ENCODE measurements at regions not wholly inside any gene's neighbourhood (a gene's known extent, or its start where the extent isn't known, plus 50 kb on each side); places are given as distances from the start of the nearest gene placed in this dataset.

DNA sequence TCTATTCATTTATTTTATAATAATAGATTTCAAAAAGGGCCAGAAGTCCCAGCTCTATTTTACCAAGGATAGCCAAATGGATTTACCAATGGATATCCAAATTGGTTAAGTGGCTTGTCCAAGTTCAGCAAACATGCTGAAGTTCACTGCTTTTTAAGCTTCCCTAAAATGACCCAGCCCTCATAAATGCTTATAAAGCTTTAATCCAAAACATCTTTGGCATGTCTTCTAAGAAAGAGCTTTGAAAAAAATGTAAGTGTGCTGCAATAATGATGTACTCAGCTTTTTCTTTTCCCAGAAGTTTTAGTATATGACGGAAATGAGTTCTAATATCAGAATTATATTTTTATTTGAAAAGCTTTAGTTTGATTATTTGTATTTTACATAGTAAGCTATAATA, 451.5 kb upstream of the ADAMTS5 start:
- Histone ChIP-seq H3K27ac (ENCODE audit: low read depth, low read length) (no peak overlapping the region), H2BK12ac (ENCODE audit: low read length) (no peak overlapping the region), H2AK5ac (ENCODE audit: low read length) (no peak overlapping the region), H2BK5ac (ENCODE audit: low read depth, low read length, poor library complexity) (no peak overlapping the region), H3K4me1 (ENCODE audit: control insufficient read depth in 1 of 2, insufficient read depth in 2 of 2, low read length in 2 of 2) (peaks cover 0 to 3% of the 10 kb centered on the region in 2 experiments), H3K36me3 (ENCODE audit: control insufficient read depth in 1 of 2, insufficient read depth in 2 of 2, low read length in 2 of 2) (no peaks in the 10 kb centered on the region), H4K8ac (ENCODE audit: low read depth, low read length) (no peak overlapping the region), H4K12ac (ENCODE audit: low read depth, low read length) (no peak overlapping the region), H2AFZ (ENCODE audit: insufficient read depth, low read length, poor library complexity) (no peak overlapping the region), H3K9me3 (ENCODE audit: insufficient read depth, low read depth, low read length) (peaks cover 2% of the 10 kb centered on the region), H3K4ac (ENCODE audit: low read depth, low read length) (no peak overlapping the region), H3K18ac (ENCODE audit: low read length) (no peak overlapping the region), H3K27me3 (ENCODE audit: insufficient read depth, low read length) (no peaks in the 10 kb centered on the region), H3K14ac (ENCODE audit: low read length) (no peak overlapping the region), H4K91ac (ENCODE audit: low read depth, low read length) (no peak overlapping the region), H3K9ac (ENCODE audit: low read length) (no peak overlapping the region), H3K23ac (ENCODE audit: low read length) (no peak overlapping the region), H3K79me2 (ENCODE audit: control insufficient read depth, insufficient read depth, low read length, poor library complexity) (no peaks in the 10 kb centered on the region), H2BK120ac (ENCODE audit: insufficient read depth, low read length, poor library complexity) (no peak overlapping the region), H3K4me2 (ENCODE audit: low read length) (no peak overlapping the region), H3K79me1 (ENCODE audit: low read length) (no peaks in the 10 kb centered on the region), H3K4me3 (ENCODE audit: low read depth, low read length) (no peak overlapping the region)
- peak in 1 of 2 donors; percentile 23 for DNase-seq
- WGBS (ENCODE audit: extremely low coverage, insufficient coverage, insufficient read length), result no CpG with 5 or more reads among the region's 1 CpG

- Histone ChIP-seq H3K27me3 (ENCODE audit: insufficient read depth, low read length) (no peaks in the 10 kb centered on the region), H3K79me1 (ENCODE audit: low read length) (no peaks in the 10 kb centered on the region), H3K18ac (ENCODE audit: low read length) (no peak overlapping the region), H3K36me3 (ENCODE audit: control insufficient read depth in 1 of 2, insufficient read depth in 2 of 2, low read length in 2 of 2) (no peaks in the 10 kb centered on the region), H3K9ac (ENCODE audit: low read length) (no peak overlapping the region), H3K23ac (ENCODE audit: low read length) (no peak overlapping the region), H2BK12ac (ENCODE audit: low read length) (no peak overlapping the region), H3K79me2 (ENCODE audit: control insufficient read depth, insufficient read depth, low read length, poor library complexity) (no peaks in the 10 kb centered on the region), H2AK5ac (ENCODE audit: low read length) (no peak overlapping the region), H3K4me2 (ENCODE audit: low read length) (no peak overlapping the region), H2AFZ (ENCODE audit: insufficient read depth, low read length, poor library complexity) (no peak overlapping the region), H3K4me3 (ENCODE audit: low read depth, low read length) (no peak overlapping the region), H4K8ac (ENCODE audit: low read depth, low read length) (no peak overlapping the region), H3K27ac (ENCODE audit: low read depth, low read length) (no peak overlapping the region), H4K91ac (ENCODE audit: low read depth, low read length) (no peak overlapping the region), H2BK120ac (ENCODE audit: insufficient read depth, low read length, poor library complexity) (no peak overlapping the region), H4K12ac (ENCODE audit: low read depth, low read length) (no peak overlapping the region), H3K4ac (ENCODE audit: low read depth, low read length) (no peak overlapping the region), H3K9me3 (ENCODE audit: insufficient read depth, low read depth, low read length) (peaks cover 2% of the 10 kb centered on the region), H3K4me1 (ENCODE audit: control insufficient read depth in 1 of 2, insufficient read depth in 2 of 2, low read length in 2 of 2) (no peaks in the 10 kb centered on the region), H2BK5ac (ENCODE audit: low read depth, low read length, poor library complexity) (no peak overlapping the region), H3K14ac (ENCODE audit: low read length) (no peak overlapping the region)
- no peak for DNase-seq
- WGBS (ENCODE audit: extremely low coverage, insufficient coverage, insufficient read length), result no CpG with 5 or more reads among the region's 3 CpGs
These were observed 445.6 kb upstream of the ADAMTS5 start for GRCh38 chr21:27412530-27412929.

DNA sequence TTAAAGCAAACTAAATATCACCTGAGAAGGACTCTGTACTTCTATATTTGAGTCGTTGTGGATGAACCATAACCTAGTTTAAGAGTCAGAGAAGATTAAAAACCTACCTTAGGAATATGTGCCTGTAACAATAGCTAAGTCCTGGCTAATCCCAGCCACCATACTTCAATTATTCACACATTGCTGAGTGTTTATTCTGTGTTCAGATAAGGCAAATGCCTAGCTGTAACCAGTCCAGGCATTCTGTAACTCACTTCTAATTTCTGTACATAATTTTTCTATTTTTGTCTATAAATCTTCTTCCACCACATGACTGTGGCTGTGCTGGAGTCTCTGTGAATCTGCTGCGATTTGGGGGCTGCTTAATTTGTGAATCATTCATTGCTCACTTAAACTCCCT, 441.9 kb upstream of the ADAMTS5 start:
- no peak overlapping the region for H4K8ac ChIP-seq (ENCODE audit: low read depth, low read length)
- no peak overlapping the region for H3K18ac ChIP-seq (ENCODE audit: low read length)
- no peak overlapping the region for H3K4me3 ChIP-seq (ENCODE audit: low read depth, low read length)
- no peak overlapping the region for H3K9ac ChIP-seq (ENCODE audit: low read length)
- no peaks in the 10 kb centered on the region for H3K9me3 ChIP-seq (ENCODE audit: insufficient read depth, low read depth, low read length)
- no peak overlapping the region for H4K91ac ChIP-seq (ENCODE audit: low read depth, low read length)
- no CpG with 5 or more reads among the region's 2 CpGs for WGBS (ENCODE audit: extremely low coverage, insufficient coverage, insufficient read length)
- H2BK5ac ChIP-seq (ENCODE audit: low read depth, low read length, poor library complexity), result no peak overlapping the region
- H4K12ac ChIP-seq (ENCODE audit: low read depth, low read length), result no peak overlapping the region
- no peaks in the 10 kb centered on the region for H3K27me3 ChIP-seq (ENCODE audit: insufficient read depth, low read length)
- no peak overlapping the region for H3K14ac ChIP-seq (ENCODE audit: low read length)
- no peak for DNase-seq
- no peak overlapping the region for H2AFZ ChIP-seq (ENCODE audit: insufficient read depth, low read length, poor library complexity)
- no peak overlapping the region for H2BK12ac ChIP-seq (ENCODE audit: low read length)
- no peaks in the 10 kb centered on the region for H3K36me3 ChIP-seq (ENCODE audit: control insufficient read depth in 1 of 2, insufficient read depth in 2 of 2, low read length in 2 of 2)
- H3K79me2 ChIP-seq (ENCODE audit: control insufficient read depth, insufficient read depth, low read length, poor library complexity), result no peaks in the 10 kb centered on the region
- no peak overlapping the region for H3K27ac ChIP-seq (ENCODE audit: low read depth, low read length)
- H3K79me1 ChIP-seq (ENCODE audit: low read length), result no peaks in the 10 kb centered on the region
- H3K23ac ChIP-seq (ENCODE audit: low read length), result no peak overlapping the region
- H3K4me2 ChIP-seq (ENCODE audit: low read length), result no peak overlapping the region
- no peaks in the 10 kb centered on the region for H3K4me1 ChIP-seq (ENCODE audit: control insufficient read depth in 1 of 2, insufficient read depth in 2 of 2, low read length in 2 of 2)
- no peak overlapping the region for H3K4ac ChIP-seq (ENCODE audit: low read depth, low read length)
- H2AK5ac ChIP-seq (ENCODE audit: low read length), result no peak overlapping the region
- H2BK120ac ChIP-seq (ENCODE audit: insufficient read depth, low read length, poor library complexity), result no peak overlapping the region

DNA sequence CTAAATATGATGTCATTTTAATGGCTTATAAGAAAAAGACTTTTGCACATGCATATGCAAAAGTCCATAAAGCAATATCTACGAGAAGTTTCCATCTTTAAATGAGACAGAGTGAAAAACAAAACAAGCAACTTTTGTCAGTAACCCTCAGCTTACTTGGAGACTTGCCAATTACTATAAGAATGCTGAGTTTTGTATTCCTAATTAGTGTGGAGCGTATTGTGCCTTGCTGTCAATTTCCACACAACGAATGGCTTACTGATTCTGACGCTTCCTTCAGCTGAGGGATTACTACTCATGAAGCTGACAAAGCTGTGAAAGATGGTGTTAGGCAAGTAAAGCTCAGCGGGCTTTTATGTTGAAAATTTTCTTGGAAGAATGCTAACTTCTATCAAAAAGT, 440.4 kb upstream of the ADAMTS5 start:
- no peak overlapping the region for H2BK12ac ChIP-seq (ENCODE audit: low read length)
- DNase-seq, result peak in 1 of 2 donors; percentile 1
- H4K91ac ChIP-seq (ENCODE audit: low read depth, low read length), result no peak overlapping the region
- no peaks in the 10 kb centered on the region for H3K79me1 ChIP-seq (ENCODE audit: low read length)
- H3K4ac ChIP-seq (ENCODE audit: low read depth, low read length), result no peak overlapping the region
- no peak overlapping the region for H2AFZ ChIP-seq (ENCODE audit: insufficient read depth, low read length, poor library complexity)
- H3K23ac ChIP-seq (ENCODE audit: low read length), result no peak overlapping the region
- no peak overlapping the region for H3K9ac ChIP-seq (ENCODE audit: low read length)
- no peak overlapping the region for H2BK5ac ChIP-seq (ENCODE audit: low read depth, low read length, poor library complexity)
- no peak overlapping the region for H3K27ac ChIP-seq (ENCODE audit: low read depth, low read length)
- H4K8ac ChIP-seq (ENCODE audit: low read depth, low read length), result no peak overlapping the region
- no peak overlapping the region for H2AK5ac ChIP-seq (ENCODE audit: low read length)
- H3K4me3 ChIP-seq (ENCODE audit: low read depth, low read length), result no peak overlapping the region
- H3K27me3 ChIP-seq (ENCODE audit: insufficient read depth, low read length), result no peaks in the 10 kb centered on the region
- H3K14ac ChIP-seq (ENCODE audit: low read length), result no peak overlapping the region
- H3K79me2 ChIP-seq (ENCODE audit: control insufficient read depth, insufficient read depth, low read length, poor library complexity), result no peaks in the 10 kb centered on the region
- H3K36me3 ChIP-seq (ENCODE audit: control insufficient read depth in 1 of 2, insufficient read depth in 2 of 2, low read length in 2 of 2), result no peaks in the 10 kb centered on the region
- no peak overlapping the region for H2BK120ac ChIP-seq (ENCODE audit: insufficient read depth, low read length, poor library complexity)
- no peak overlapping the region for H3K4me2 ChIP-seq (ENCODE audit: low read length)
- no peaks in the 10 kb centered on the region for H3K9me3 ChIP-seq (ENCODE audit: insufficient read depth, low read depth, low read length)
- WGBS (ENCODE audit: extremely low coverage, insufficient coverage, insufficient read length), result no CpG with 5 or more reads among the region's 5 CpGs
- no peak overlapping the region for H4K12ac ChIP-seq (ENCODE audit: low read depth, low read length)
- no peak overlapping the region for H3K18ac ChIP-seq (ENCODE audit: low read length)
- no peaks in the 10 kb centered on the region for H3K4me1 ChIP-seq (ENCODE audit: control insufficient read depth in 1 of 2, insufficient read depth in 2 of 2, low read length in 2 of 2)
